Dendritic cell treated with granulocyte-macrophage colony-stimulating factor and Interleukin-4, amounts not matched to agents 40 ng/mL and 50 ng/mL, for 4 days (primary cell): ENCODE measurements at regions not wholly inside any gene's neighbourhood (a gene's known extent, or its start where the extent isn't known, plus 50 kb on each side); places are given as distances from the start of the nearest gene placed in this dataset.
"Not testable (repeated sequence)": the region's sequence is repeated elsewhere in the genome, so short reads cannot be mapped to it uniquely, and the experiment has no call there.

ENCODE experiments used
- H3K27ac Mint-ChIP-seq: one replicate; pipeline ENCODE4 v1.8.0; 2022; ENCODE audit warnings: mild to moderate bottlenecking, mixed read lengths
- H3K27me3 Mint-ChIP-seq: one replicate; pipeline ENCODE4 v1.8.0; 2022; ENCODE audit warnings: mild to moderate bottlenecking, mixed read lengths
- H3K36me3 Mint-ChIP-seq: one replicate; pipeline ENCODE4 v1.8.0; 2022; ENCODE audit warnings: low read depth, mixed read lengths
- H3K4me1 Mint-ChIP-seq: one replicate; pipeline ENCODE4 v1.8.0; 2022; ENCODE audit warnings: low read depth, mixed read lengths
- H3K4me3 Mint-ChIP-seq: one replicate; pipeline ENCODE4 v1.8.0; 2022; ENCODE audit warnings: mild to moderate bottlenecking, moderate library complexity, mixed read lengths
- H3K9me3 Mint-ChIP-seq: one replicate; pipeline ENCODE4 v1.8.0; 2022; ENCODE audit warnings: mixed read lengths
- intact Hi-C: fragments of 100-400 bp; cut with micrococcal nuclease; formaldehyde crosslinking; loops from one replicate; pipeline ENCODE4 v1.15.0; 2022

DNA sequence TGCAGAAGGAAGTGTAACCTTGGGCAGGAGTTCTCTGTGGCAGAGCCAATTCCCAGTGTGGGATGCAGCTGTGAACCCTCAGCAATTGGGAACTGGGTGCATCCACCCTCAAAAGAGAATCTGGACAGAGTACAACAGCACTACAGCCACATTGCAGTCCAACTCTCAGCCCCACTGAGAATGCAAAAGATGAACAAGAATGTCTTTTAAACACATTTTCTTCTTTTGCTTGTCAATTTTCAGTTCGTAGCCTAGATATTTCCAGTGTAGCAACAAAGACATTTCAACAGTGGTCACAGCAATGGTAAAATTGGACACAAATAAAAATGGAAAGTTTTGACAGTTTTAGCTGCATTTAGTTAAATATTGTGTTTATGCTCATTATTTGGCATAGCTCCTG is 114.0 kb upstream of the APP start:
- intact Hi-C loops = no loop called here
- no peak overlapping the region for H3K4me3 Mint-ChIP-seq
- no peaks in the 10 kb centered on the region for H3K27me3 Mint-ChIP-seq
- H3K27ac Mint-ChIP-seq = no peak overlapping the region
- H3K9me3 Mint-ChIP-seq = peaks cover 7% of the 10 kb centered on the region
- no peaks in the 10 kb centered on the region for H3K4me1 Mint-ChIP-seq
- H3K36me3 Mint-ChIP-seq = no peaks in the 10 kb centered on the region

DNA sequence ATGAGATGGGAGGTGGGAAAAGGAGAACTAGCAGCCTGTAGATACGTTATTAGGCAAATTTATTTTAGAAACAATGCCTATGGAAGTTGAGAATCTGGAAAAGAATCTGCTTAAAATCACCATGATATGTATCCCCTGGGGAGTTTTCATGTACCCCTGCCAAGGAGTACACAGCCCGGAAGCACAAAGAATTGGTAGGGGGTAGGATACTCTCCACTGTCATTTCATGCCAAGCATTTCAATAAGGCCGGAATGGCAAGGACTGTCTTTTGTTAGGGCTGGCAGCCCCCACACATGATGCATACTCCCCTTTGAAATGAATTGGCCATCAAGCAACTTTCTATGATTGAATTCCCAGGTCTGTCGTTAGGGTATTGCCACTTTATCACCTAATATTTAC is 111.5 kb upstream of the APP start:
- no peak overlapping the region for H3K27ac Mint-ChIP-seq
- H3K4me3 Mint-ChIP-seq = no peak overlapping the region
- no peaks in the 10 kb centered on the region for H3K27me3 Mint-ChIP-seq
- H3K36me3 Mint-ChIP-seq = no peaks in the 10 kb centered on the region
- peaks cover 28% of the 10 kb centered on the region for H3K9me3 Mint-ChIP-seq
- H3K4me1 Mint-ChIP-seq = no peaks in the 10 kb centered on the region
- intact Hi-C loops = no loop called here

DNA sequence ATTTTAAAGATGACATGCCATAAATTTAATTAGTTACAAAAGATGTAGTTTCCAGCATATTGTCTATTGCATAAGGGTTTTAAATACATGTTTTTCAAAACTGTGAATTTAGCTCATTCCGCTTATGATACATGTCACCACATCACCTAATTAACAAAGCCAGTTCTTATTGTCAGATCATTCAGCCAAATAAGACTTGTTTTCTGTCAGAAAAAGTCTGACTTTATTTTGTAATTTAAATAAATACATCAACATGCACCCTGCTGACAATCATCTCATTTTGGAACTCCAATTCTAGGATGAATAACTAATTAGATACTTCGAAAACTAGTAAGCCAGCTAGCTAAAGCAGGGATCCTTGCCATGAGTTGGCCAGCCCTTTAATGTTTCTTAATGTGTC is 110.9 kb upstream of the APP start:
- Mint-ChIP-seq H3K4me1 (no peaks in the 10 kb centered on the region), H3K9me3 (peaks cover 33% of the 10 kb centered on the region), H3K36me3 (no peaks in the 10 kb centered on the region), H3K27ac (no peak overlapping the region), H3K27me3 (no peaks in the 10 kb centered on the region), H3K4me3 (no peak overlapping the region)
- intact Hi-C loops = no loop called here

DNA sequence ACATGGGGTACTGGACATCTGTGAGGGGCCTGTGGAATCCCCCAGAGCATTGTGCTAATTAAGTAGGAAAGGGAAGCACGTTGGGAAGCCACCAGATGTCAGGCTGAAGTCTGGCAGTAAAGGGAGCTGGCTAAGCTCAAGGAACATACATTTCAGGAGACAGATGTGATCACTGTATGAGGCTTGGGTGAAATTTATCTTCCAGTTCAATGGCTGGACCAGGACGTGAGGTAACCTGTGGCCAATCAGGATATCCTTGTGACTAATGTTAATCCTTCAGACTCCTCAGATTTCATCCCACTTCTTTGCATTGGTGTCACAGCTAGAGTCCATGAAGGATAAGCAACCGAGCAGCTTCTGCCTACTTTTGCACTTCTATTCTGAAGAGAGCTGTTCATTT is 110.2 kb upstream of the APP start:
- intact Hi-C loops = no loop called here
- peaks cover 40% of the 10 kb centered on the region for H3K9me3 Mint-ChIP-seq
- no peaks in the 10 kb centered on the region for H3K36me3 Mint-ChIP-seq
- no peaks in the 10 kb centered on the region for H3K27me3 Mint-ChIP-seq
- H3K4me1 Mint-ChIP-seq = no peaks in the 10 kb centered on the region
- H3K27ac Mint-ChIP-seq = no peak overlapping the region
- H3K4me3 Mint-ChIP-seq = no peak overlapping the region

DNA sequence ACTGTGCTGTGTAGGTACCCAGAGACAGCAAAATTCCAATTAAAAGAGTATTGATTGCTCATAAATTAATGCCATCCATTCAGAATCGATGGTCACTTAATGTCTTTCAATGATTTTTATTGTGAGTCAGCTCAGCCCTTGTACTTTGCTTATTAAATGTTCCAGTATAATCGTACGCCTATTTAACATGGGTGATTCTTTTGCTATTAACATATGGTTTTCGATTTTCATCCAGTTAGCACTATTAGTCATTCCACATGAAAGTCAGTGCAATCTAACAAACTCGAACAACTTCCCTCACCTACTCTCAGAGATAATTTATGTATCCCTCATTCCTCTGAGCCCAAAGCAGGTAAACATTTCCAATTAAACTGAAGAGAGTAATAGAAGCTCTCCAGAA is 109.6 kb upstream of the APP start:
- H3K27ac Mint-ChIP-seq = no peak overlapping the region
- H3K4me1 Mint-ChIP-seq = no peaks in the 10 kb centered on the region

DNA sequence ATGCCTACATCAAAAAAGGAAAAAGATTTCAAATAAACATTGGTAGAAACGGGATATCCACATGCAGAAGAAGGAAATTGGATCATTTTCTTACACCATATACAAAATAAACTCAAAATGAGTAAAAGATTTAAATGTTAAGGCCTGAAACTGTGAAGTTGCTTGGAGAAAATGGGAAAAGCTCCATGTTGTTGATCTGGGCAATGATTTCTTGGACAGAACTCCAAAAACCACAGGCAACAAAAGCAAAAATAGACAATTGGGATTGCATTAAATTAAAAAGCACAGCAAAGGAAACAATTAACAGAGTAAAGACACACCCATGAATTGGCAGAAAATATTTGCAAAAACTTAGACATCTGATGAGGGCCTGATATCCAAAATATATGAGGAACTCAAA is 105.2 kb upstream of the APP start:
- intact Hi-C loops = no loop called here
- no peak overlapping the region for H3K4me3 Mint-ChIP-seq
- peaks cover 82% of the 10 kb centered on the region for H3K9me3 Mint-ChIP-seq
- H3K4me1 Mint-ChIP-seq = no peaks in the 10 kb centered on the region
- no peak overlapping the region for H3K27ac Mint-ChIP-seq
- no peaks in the 10 kb centered on the region for H3K27me3 Mint-ChIP-seq
- H3K36me3 Mint-ChIP-seq = no peaks in the 10 kb centered on the region

More for the DNA sequence above, 109.6 kb upstream of the APP start:
- Mint-ChIP-seq H3K36me3 (no peaks in the 10 kb centered on the region), H3K27me3 (no peaks in the 10 kb centered on the region), H3K4me3 (no peak overlapping the region), H3K9me3 (peaks cover 46% of the 10 kb centered on the region)
- intact Hi-C loops = no loop called here

DNA sequence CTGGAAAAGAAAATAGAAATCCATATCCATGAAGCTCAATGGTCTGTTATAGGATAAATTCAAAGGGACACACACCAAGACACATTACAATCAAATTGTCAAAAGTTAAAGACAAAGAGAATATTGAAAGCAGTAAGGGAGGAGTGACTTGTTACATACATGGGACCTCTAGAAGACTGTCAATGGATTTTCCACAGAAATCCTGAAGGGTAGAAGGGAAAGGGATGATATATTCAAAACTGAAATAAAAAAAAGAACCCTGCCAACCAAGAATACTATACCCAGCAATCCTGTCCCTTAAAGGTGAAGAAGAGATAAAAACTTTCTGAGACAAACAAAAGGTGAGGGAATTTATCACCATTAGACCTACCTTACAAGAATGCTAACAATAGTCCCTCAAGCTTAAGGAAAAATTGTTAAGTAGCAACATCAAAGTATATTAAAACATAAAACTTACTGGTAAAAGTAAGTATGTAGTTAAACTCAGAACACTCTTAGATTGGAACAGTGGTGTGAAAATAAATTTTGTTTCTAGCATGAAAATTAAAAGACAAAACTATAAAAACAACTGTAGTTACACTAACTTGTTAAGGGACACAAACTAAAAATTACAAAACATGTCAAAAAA is 103.2 kb upstream of the APP start:
- Mint-ChIP-seq H3K36me3 (no peaks in the 10 kb centered on the region), H3K27me3 (no peaks in the 10 kb centered on the region), H3K9me3 (peaks cover 81% of the 10 kb centered on the region), H3K27ac (no peak overlapping the region), H3K4me3 (no peak overlapping the region), H3K4me1 (no peaks in the 10 kb centered on the region)
- intact Hi-C loops = no loop called here

DNA sequence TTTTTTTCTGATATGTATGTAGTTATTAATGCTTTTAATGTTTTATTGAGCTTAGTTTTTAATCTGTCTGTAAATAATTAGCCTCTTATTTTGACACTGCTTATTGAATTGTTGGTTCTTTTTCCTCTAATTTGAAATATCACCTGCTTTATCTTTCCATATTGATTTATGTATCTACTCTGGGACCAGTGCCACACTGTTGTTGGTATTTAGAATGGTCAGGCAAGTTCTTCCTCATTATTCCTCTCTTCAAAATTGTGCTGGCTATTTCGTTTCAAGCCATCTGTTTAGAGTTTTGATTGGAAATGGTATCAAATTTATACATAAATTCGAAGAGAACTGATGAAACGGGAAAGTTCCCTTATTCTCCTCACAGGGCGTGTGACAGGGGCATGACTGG is 96.8 kb upstream of the APP start:
- Mint-ChIP-seq H3K36me3 (no peaks in the 10 kb centered on the region), H3K4me1 (no peaks in the 10 kb centered on the region), H3K4me3 (no peak overlapping the region), H3K27ac (no peak overlapping the region), H3K27me3 (no peaks in the 10 kb centered on the region), H3K9me3 (peaks cover 20% of the 10 kb centered on the region)
- intact Hi-C loops = no loop called here

DNA sequence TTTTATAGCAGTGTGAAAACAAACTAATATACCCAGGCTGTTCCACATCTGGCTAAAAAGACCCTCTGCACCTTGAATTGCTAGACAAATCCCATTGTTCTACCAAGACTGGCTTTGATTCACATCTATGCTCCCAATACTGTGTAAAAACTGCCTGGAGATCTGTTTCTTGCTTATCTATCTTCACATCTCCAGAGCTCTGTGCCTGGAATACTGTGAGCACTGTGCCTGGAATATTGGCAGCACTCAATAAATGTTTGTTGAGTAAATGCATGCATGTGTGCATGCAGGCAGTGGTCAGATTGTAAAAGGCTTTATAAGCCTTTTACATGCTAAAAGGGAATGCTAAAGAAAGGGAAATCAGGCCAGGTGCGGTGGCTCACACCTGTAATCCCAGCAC is 75.5 kb upstream of the APP start:
- no peak overlapping the region for H3K27ac Mint-ChIP-seq
- H3K4me3 Mint-ChIP-seq = no peak overlapping the region
- intact Hi-C loops = no loop called here
- H3K36me3 Mint-ChIP-seq = no peaks in the 10 kb centered on the region
- H3K4me1 Mint-ChIP-seq = no peaks in the 10 kb centered on the region
- no peaks in the 10 kb centered on the region for H3K27me3 Mint-ChIP-seq
- peaks cover 17% of the 10 kb centered on the region for H3K9me3 Mint-ChIP-seq

DNA sequence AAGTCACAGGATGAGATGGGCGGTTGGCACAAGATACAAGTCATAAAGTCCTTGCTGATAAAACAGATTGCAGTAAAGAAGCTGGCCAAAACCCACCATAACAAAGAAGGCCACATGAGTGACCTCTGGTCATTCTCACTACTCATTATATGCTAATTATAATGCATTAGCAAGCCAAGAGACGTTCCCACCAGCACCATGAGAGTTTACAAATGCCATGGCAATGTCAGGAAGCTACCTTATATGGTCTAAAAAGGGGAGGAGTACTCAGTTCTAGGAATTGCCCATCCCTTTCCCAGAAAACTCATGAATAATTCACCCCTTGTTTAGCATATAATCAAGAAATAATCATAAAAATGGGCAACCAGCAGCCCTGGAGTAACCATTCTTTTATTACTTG is 74.9 kb upstream of the APP start:
- peaks cover 19% of the 10 kb centered on the region for H3K9me3 Mint-ChIP-seq
- no peaks in the 10 kb centered on the region for H3K27me3 Mint-ChIP-seq
- no peak overlapping the region for H3K27ac Mint-ChIP-seq
- H3K36me3 Mint-ChIP-seq = no peaks in the 10 kb centered on the region
- intact Hi-C loops = no loop called here
- H3K4me3 Mint-ChIP-seq = no peak overlapping the region
- no peaks in the 10 kb centered on the region for H3K4me1 Mint-ChIP-seq

DNA sequence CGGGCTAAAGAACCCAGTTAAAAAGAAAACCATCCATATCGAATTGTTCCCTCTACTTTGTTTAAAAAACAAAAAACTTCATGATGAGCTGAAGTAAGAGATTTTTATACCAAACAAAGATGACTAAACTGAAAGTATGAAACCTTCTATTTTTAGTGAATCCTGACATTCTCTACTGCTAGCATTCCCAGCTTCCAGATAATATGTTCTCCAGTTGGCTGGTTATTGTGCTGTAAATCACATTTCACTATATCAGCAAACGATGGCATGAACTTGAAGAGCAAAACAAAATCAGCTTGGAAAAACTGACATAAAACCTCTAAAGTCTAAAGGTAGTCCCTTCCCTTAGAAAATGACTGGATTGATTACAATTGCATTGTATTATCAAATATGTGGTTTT is 68.1 kb upstream of the APP start:
- intact Hi-C loops = no loop called here
- no peak overlapping the region for H3K4me3 Mint-ChIP-seq
- H3K27me3 Mint-ChIP-seq = no peaks in the 10 kb centered on the region
- H3K4me1 Mint-ChIP-seq = no peaks in the 10 kb centered on the region
- H3K36me3 Mint-ChIP-seq = no peaks in the 10 kb centered on the region
- H3K27ac Mint-ChIP-seq = no peak overlapping the region
- H3K9me3 Mint-ChIP-seq = peaks cover 9% of the 10 kb centered on the region

DNA sequence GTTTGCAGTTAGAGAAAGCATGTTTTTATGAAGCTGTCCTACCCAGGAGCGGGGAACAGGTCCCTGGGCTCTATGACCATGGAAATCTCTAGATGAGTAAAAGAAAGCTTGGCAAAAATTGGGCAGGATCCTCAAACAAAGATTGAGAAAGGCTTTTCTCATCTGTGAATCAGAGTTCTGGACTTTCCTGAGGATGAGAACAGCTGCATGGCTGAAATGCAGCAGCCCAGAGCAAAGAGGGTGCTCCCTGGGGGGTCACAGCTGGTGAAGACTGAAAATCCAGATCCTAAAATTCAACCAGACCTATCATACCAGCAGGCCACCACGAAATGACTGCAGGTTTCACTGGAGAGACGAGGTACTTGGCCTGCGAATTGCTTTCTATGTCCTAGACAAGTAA is 65.7 kb upstream of the APP start:
- H3K36me3 Mint-ChIP-seq = no peaks in the 10 kb centered on the region
- no peaks in the 10 kb centered on the region for H3K4me1 Mint-ChIP-seq
- peaks cover 4% of the 10 kb centered on the region for H3K9me3 Mint-ChIP-seq
- no peak overlapping the region for H3K4me3 Mint-ChIP-seq
- H3K27ac Mint-ChIP-seq = no peak overlapping the region
- H3K27me3 Mint-ChIP-seq = no peaks in the 10 kb centered on the region
- intact Hi-C loops = no loop called here

DNA sequence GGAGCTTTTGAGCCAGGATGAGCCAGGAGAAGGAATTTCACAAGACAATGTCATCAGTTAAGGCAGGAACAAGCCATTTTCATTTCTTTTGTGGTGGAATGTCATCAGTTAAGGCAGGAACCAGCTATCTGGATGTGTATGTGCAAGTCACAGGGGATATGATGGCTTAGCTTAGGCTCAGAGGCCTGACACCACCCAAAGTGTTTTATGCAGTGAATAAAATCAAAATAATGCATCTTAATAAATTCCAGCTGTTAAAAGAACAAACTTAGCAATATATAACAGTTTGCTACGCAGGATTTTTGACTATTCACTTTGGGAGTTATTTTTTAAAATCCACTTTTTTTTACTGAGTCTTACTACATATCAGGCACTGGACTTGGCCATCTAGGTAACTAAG is 62.7 kb upstream of the APP start:
- H3K27me3 Mint-ChIP-seq, intact Hi-C loops, H3K4me3 Mint-ChIP-seq, H3K4me1 Mint-ChIP-seq, H3K27ac Mint-ChIP-seq, H3K36me3 Mint-ChIP-seq, H3K9me3 Mint-ChIP-seq: not testable (repeated sequence)

DNA sequence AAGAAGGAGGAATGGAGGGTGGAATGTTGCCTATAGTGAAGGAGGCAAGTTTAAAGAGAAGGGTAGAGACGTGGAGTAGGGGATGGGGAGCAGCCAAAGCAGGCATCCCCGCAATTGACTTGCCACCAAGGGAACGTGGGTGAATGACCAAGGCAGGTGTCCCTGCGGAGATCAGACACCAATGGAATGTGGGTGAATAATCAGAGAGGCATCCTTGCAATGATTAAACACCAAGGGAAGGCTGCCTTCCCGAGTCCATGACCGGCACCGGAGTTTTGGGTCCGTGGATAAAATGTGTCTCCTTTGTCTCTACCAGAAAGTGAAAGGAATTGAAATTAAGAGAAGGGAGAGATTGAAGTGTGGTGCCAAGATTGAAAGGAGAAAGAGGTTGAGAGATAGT is 61.9 kb upstream of the APP start:
- H3K36me3 Mint-ChIP-seq, H3K4me3 Mint-ChIP-seq, H3K4me1 Mint-ChIP-seq, H3K27me3 Mint-ChIP-seq, intact Hi-C loops, H3K27ac Mint-ChIP-seq, H3K9me3 Mint-ChIP-seq: not testable (repeated sequence)

DNA sequence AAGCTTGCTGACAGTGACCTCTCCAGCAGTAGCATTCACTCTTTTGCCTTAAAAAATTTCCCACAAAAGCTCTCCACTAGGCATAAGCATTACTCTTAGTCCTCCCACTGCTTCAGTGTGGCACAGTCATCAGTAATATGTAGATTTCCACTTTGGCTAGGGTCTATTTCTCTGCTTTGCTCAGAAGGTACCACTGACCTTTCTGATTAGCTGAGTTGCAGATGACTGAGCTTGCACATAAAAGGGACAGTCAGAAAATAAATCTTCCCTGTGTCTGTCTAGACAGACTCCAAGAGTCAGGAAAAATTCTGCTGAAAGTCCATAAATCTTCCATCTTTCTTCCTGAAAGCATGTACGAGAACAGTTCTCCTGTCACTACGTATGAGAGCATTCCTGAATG is 56.6 kb upstream of the APP start:
- no peaks in the 10 kb centered on the region for H3K9me3 Mint-ChIP-seq
- intact Hi-C loops = no loop called here
- H3K4me3 Mint-ChIP-seq = no peak overlapping the region
- no peaks in the 10 kb centered on the region for H3K4me1 Mint-ChIP-seq
- no peak overlapping the region for H3K27ac Mint-ChIP-seq
- no peaks in the 10 kb centered on the region for H3K27me3 Mint-ChIP-seq
- no peaks in the 10 kb centered on the region for H3K36me3 Mint-ChIP-seq
